ENCODE measurements at regions not wholly inside any gene's neighbourhood (a gene's known extent, or its start where the extent isn't known, plus 50 kb on each side); places are given as distances from the start of the nearest gene placed in this dataset.

GRCh38 chr13:100940658-100941057, 266.1 kb upstream of the TMTC4 start:
- TF ChIP-seq FOXP2 (optimal IDR thresholded peaks at IDR 0.05; ENCODE audit: borderline replicate concordance, extremely low read depth, extremely low read length, insufficient read depth), result no peak

- TF ChIP-seq FOXP2 (optimal IDR thresholded peaks at IDR 0.05; ENCODE audit: borderline replicate concordance, extremely low read depth, extremely low read length, insufficient read depth), result no peak
- TF ChIP-seq POLR2AphosphoS5 (IDR thresholded peaks at IDR 0.05; ENCODE audit: low read depth, low read length), result no peak
- no peak for TF ChIP-seq REST (IDR thresholded peaks at IDR 0.05; ENCODE audit: insufficient read depth in 1 of 2, low read depth in 2 of 2, low read length in 2 of 2)
- no peak for TF ChIP-seq TAF1 (IDR thresholded peaks at IDR 0.05; ENCODE audit: borderline replicate concordance, insufficient read depth, low read length)
- TF ChIP-seq SIN3A (IDR thresholded peaks at IDR 0.05; ENCODE audit: borderline replicate concordance, insufficient read depth, low read length), result no peak
Measured at GRCh38 chr13:100933841-100934240, 259.2 kb upstream of the TMTC4 start.

GRCh38 chr13:100922599-100922998, 248.0 kb upstream of the TMTC4 start:
- TF ChIP-seq POLR2AphosphoS5 (IDR thresholded peaks at IDR 0.05; ENCODE audit: low read depth, low read length) (no peak), FOXP2 (optimal IDR thresholded peaks at IDR 0.05; ENCODE audit: borderline replicate concordance, extremely low read depth, extremely low read length, insufficient read depth) (no peak), REST (IDR thresholded peaks at IDR 0.05; ENCODE audit: insufficient read depth in 1 of 2, low read depth in 2 of 2, low read length in 2 of 2) (no peak), TAF1 (IDR thresholded peaks at IDR 0.05; ENCODE audit: borderline replicate concordance, insufficient read depth, low read length) (no peak), SIN3A (IDR thresholded peaks at IDR 0.05; ENCODE audit: borderline replicate concordance, insufficient read depth, low read length) (no peak)

- TF ChIP-seq FOXP2 (optimal IDR thresholded peaks at IDR 0.05; ENCODE audit: borderline replicate concordance, extremely low read depth, extremely low read length, insufficient read depth), result no peak
Measured at GRCh38 chr13:100921139-100921538, 246.5 kb upstream of the TMTC4 start.

- TF ChIP-seq REST (IDR thresholded peaks at IDR 0.05; ENCODE audit: insufficient read depth in 1 of 2, low read depth in 2 of 2, low read length in 2 of 2), result no peak
- no peak for TF ChIP-seq POLR2AphosphoS5 (IDR thresholded peaks at IDR 0.05; ENCODE audit: low read depth, low read length)
Measured at GRCh38 chr13:100917011-100917410, 242.4 kb upstream of the TMTC4 start.

- TF ChIP-seq SIN3A (IDR thresholded peaks at IDR 0.05; ENCODE audit: borderline replicate concordance, insufficient read depth, low read length) (no peak), FOXP2 (optimal IDR thresholded peaks at IDR 0.05; ENCODE audit: borderline replicate concordance, extremely low read depth, extremely low read length, insufficient read depth) (no peak), TAF1 (IDR thresholded peaks at IDR 0.05; ENCODE audit: borderline replicate concordance, insufficient read depth, low read length) (no peak), POLR2AphosphoS5 (IDR thresholded peaks at IDR 0.05; ENCODE audit: low read depth, low read length) (no peak), REST (IDR thresholded peaks at IDR 0.05; ENCODE audit: insufficient read depth in 1 of 2, low read depth in 2 of 2, low read length in 2 of 2) (no peak)
Measured at GRCh38 chr13:100913143-100913542, 238.5 kb upstream of the TMTC4 start.

All from PFSK-1 (cell line).